Dendritic cell treated with granulocyte-macrophage colony-stimulating factor and Interleukin-4, amounts not matched to agents 40 ng/mL and 50 ng/mL, for 4 days (primary cell): ENCODE measurements at regions not wholly inside any gene's neighbourhood (a gene's known extent, or its start where the extent isn't known, plus 50 kb on each side); places are given as distances from the start of the nearest gene placed in this dataset.

Experiments used
- H3K27ac Mint-ChIP-seq: one replicate; pipeline ENCODE4 v1.8.0; 2022; ENCODE audit warnings: mild to moderate bottlenecking, mixed read lengths
- H3K27me3 Mint-ChIP-seq: one replicate; pipeline ENCODE4 v1.8.0; 2022; ENCODE audit warnings: mild to moderate bottlenecking, mixed read lengths
- H3K36me3 Mint-ChIP-seq: one replicate; pipeline ENCODE4 v1.8.0; 2022; ENCODE audit warnings: low read depth, mixed read lengths
- H3K4me1 Mint-ChIP-seq: one replicate; pipeline ENCODE4 v1.8.0; 2022; ENCODE audit warnings: low read depth, mixed read lengths
- H3K4me3 Mint-ChIP-seq: one replicate; pipeline ENCODE4 v1.8.0; 2022; ENCODE audit warnings: mild to moderate bottlenecking, moderate library complexity, mixed read lengths
- H3K9me3 Mint-ChIP-seq: one replicate; pipeline ENCODE4 v1.8.0; 2022; ENCODE audit warnings: mixed read lengths
- intact Hi-C: fragments of 100-400 bp; cut with micrococcal nuclease; formaldehyde crosslinking; loops from one replicate; pipeline ENCODE4 v1.15.0; 2022

- H3K4me1 Mint-ChIP-seq = no peaks in the 10 kb centered on the region
- H3K36me3 Mint-ChIP-seq = no peaks in the 10 kb centered on the region
- H3K27ac Mint-ChIP-seq = no peak overlapping the region
- intact Hi-C loops = no loop called here
- no peaks in the 10 kb centered on the region for H3K27me3 Mint-ChIP-seq
- no peak overlapping the region for H3K4me3 Mint-ChIP-seq
- no peaks in the 10 kb centered on the region for H3K9me3 Mint-ChIP-seq
Observed at GRCh38 chr12:127925971-127926370, 341.0 kb upstream of the TMEM132C start.

- no peaks in the 10 kb centered on the region for H3K27me3 Mint-ChIP-seq
- H3K4me1 Mint-ChIP-seq = no peaks in the 10 kb centered on the region
Observed at GRCh38 chr12:127928178-127928577, 338.8 kb upstream of the TMEM132C start.

GRCh38 chr12:127928615-127929571 lies 338.1 kb upstream of the TMEM132C start:
- Mint-ChIP-seq H3K36me3 (no peaks in the 10 kb centered on the region), H3K9me3 (no peaks in the 10 kb centered on the region), H3K4me1 (no peaks in the 10 kb centered on the region), H3K4me3 (no peak overlapping the region), H3K27me3 (no peaks in the 10 kb centered on the region), H3K27ac (no peak overlapping the region)
- intact Hi-C loops = no loop called here

More at GRCh38 chr12:127928178-127928577, 338.8 kb upstream of the TMEM132C start:
- no peak overlapping the region for H3K27ac Mint-ChIP-seq
- no peaks in the 10 kb centered on the region for H3K36me3 Mint-ChIP-seq
- no peaks in the 10 kb centered on the region for H3K9me3 Mint-ChIP-seq
- intact Hi-C loops = no loop called here
- no peak overlapping the region for H3K4me3 Mint-ChIP-seq

- Mint-ChIP-seq H3K4me3 (no peak overlapping the region), H3K36me3 (no peaks in the 10 kb centered on the region), H3K27ac (no peak overlapping the region), H3K9me3 (no peaks in the 10 kb centered on the region), H3K4me1 (no peaks in the 10 kb centered on the region), H3K27me3 (no peaks in the 10 kb centered on the region)
- intact Hi-C loops = no loop called here
Observed at GRCh38 chr12:127930122-127930521, 336.8 kb upstream of the TMEM132C start.

- Mint-ChIP-seq H3K27ac (no peak overlapping the region), H3K4me3 (no peak overlapping the region), H3K9me3 (peaks cover 15% of the 10 kb centered on the region), H3K4me1 (no peaks in the 10 kb centered on the region), H3K27me3 (no peaks in the 10 kb centered on the region), H3K36me3 (no peaks in the 10 kb centered on the region)
- intact Hi-C loops = no loop called here
Observed at GRCh38 chr12:127934409-127934808, 332.6 kb upstream of the TMEM132C start.

GRCh38 chr12:127936463-127936862 lies 330.5 kb upstream of the TMEM132C start:
- Mint-ChIP-seq H3K4me3 (no peak overlapping the region), H3K36me3 (no peaks in the 10 kb centered on the region), H3K27ac (no peak overlapping the region), H3K27me3 (no peaks in the 10 kb centered on the region), H3K9me3 (peaks cover 15% of the 10 kb centered on the region), H3K4me1 (no peaks in the 10 kb centered on the region)
- intact Hi-C loops = no loop called here

GRCh38 chr12:127941332-127941731 lies 325.6 kb upstream of the TMEM132C start:
- H3K4me1 Mint-ChIP-seq = no peaks in the 10 kb centered on the region
- intact Hi-C loops = no loop called here
- H3K9me3 Mint-ChIP-seq = peaks cover 42% of the 10 kb centered on the region
- no peak overlapping the region for H3K4me3 Mint-ChIP-seq
- no peak overlapping the region for H3K27ac Mint-ChIP-seq
- no peaks in the 10 kb centered on the region for H3K36me3 Mint-ChIP-seq
- H3K27me3 Mint-ChIP-seq = no peaks in the 10 kb centered on the region

- Mint-ChIP-seq H3K27me3 (no peaks in the 10 kb centered on the region), H3K27ac (no peak overlapping the region), H3K36me3 (no peaks in the 10 kb centered on the region), H3K4me1 (no peaks in the 10 kb centered on the region), H3K4me3 (no peak overlapping the region), H3K9me3 (peaks cover 28% of the 10 kb centered on the region)
- intact Hi-C loops = no loop called here
Observed at GRCh38 chr12:127942981-127943380, 324.0 kb upstream of the TMEM132C start.

GRCh38 chr12:127943481-127944210 lies 323.3 kb upstream of the TMEM132C start:
- no peaks in the 10 kb centered on the region for H3K27me3 Mint-ChIP-seq
- no peak overlapping the region for H3K27ac Mint-ChIP-seq
- no peak overlapping the region for H3K4me3 Mint-ChIP-seq
- no peaks in the 10 kb centered on the region for H3K36me3 Mint-ChIP-seq
- intact Hi-C loops = no loop called here
- peaks cover 28% of the 10 kb centered on the region for H3K9me3 Mint-ChIP-seq
- H3K4me1 Mint-ChIP-seq = no peaks in the 10 kb centered on the region

GRCh38 chr12:127944211-127944899 lies 322.6 kb upstream of the TMEM132C start:
- Mint-ChIP-seq H3K4me1 (no peaks in the 10 kb centered on the region), H3K27me3 (no peaks in the 10 kb centered on the region), H3K4me3 (no peak overlapping the region), H3K9me3 (peaks cover 28% of the 10 kb centered on the region), H3K36me3 (no peaks in the 10 kb centered on the region), H3K27ac (no peak overlapping the region)
- intact Hi-C loops = no loop called here

- no peaks in the 10 kb centered on the region for H3K27me3 Mint-ChIP-seq
- intact Hi-C loops = no loop called here
Observed at GRCh38 chr12:127957001-127957660, 309.8 kb upstream of the TMEM132C start.

GRCh38 chr12:127962303-127962702 lies 304.7 kb upstream of the TMEM132C start:
- H3K4me1 Mint-ChIP-seq = no peaks in the 10 kb centered on the region
- H3K4me3 Mint-ChIP-seq = no peak overlapping the region
- no peaks in the 10 kb centered on the region for H3K36me3 Mint-ChIP-seq
- no peak overlapping the region for H3K27ac Mint-ChIP-seq
- H3K9me3 Mint-ChIP-seq = peaks cover 8% of the 10 kb centered on the region
- intact Hi-C loops = no loop called here
- no peaks in the 10 kb centered on the region for H3K27me3 Mint-ChIP-seq

More at GRCh38 chr12:127957001-127957660, 309.8 kb upstream of the TMEM132C start:
- H3K9me3 Mint-ChIP-seq = no peaks in the 10 kb centered on the region
- no peaks in the 10 kb centered on the region for H3K36me3 Mint-ChIP-seq
- H3K4me3 Mint-ChIP-seq = no peak overlapping the region
- H3K27ac Mint-ChIP-seq = no peak overlapping the region
- no peaks in the 10 kb centered on the region for H3K4me1 Mint-ChIP-seq

GRCh38 chr12:127963933-127964332 lies 303.0 kb upstream of the TMEM132C start:
- no peak overlapping the region for H3K4me3 Mint-ChIP-seq
- H3K9me3 Mint-ChIP-seq = peaks cover 22% of the 10 kb centered on the region
- H3K27me3 Mint-ChIP-seq = no peaks in the 10 kb centered on the region
- no peak overlapping the region for H3K27ac Mint-ChIP-seq
- H3K36me3 Mint-ChIP-seq = no peaks in the 10 kb centered on the region
- intact Hi-C loops = no loop called here
- no peaks in the 10 kb centered on the region for H3K4me1 Mint-ChIP-seq
